ENCODE measurements at regions not wholly inside any gene's neighbourhood (a gene's known extent, or its start where the extent isn't known, plus 50 kb on each side); places are given as distances from the start of the nearest gene placed in this dataset.

- TF ChIP-seq, protein P1, sequence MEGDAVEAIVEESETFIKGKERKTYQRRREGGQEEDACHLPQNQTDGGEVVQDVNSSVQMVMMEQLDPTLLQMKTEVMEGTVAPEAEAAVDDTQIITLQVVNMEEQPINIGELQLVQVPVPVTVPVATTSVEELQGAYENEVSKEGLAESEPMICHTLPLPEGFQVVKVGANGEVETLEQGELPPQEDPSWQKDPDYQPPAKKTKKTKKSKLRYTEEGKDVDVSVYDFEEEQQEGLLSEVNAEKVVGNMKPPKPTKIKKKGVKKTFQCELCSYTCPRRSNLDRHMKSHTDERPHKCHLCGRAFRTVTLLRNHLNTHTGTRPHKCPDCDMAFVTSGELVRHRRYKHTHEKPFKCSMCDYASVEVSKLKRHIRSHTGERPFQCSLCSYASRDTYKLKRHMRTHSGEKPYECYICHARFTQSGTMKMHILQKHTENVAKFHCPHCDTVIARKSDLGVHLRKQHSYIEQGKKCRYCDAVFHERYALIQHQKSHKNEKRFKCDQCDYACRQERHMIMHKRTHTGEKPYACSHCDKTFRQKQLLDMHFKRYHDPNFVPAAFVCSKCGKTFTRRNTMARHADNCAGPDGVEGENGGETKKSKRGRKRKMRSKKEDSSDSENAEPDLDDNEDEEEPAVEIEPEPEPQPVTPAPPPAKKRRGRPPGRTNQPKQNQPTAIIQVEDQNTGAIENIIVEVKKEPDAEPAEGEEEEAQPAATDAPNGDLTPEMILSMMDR (IDR thresholded peaks at IDR 0.05) = no peak
- no peak for TF ChIP-seq POLR2AphosphoS5 (IDR thresholded peaks at IDR 0.05)
- TF ChIP-seq POLR2A (IDR thresholded peaks at IDR 0.05) = no peak
Measured at GRCh38 chr6:117817992-117818391, 89.1 kb upstream of the SLC35F1 start.
